GM12875 (cell line): ENCODE measurements at regions not wholly inside any gene's neighbourhood (a gene's known extent, or its start where the extent isn't known, plus 50 kb on each side); places are given as distances from the start of the nearest gene placed in this dataset.

Experiments used
- H3K4me3 ChIP-seq: one replicate; pipeline ENCODE4 v1.5.1; 2011; ENCODE audit warnings: low read depth, low read length, control low read depth
- CTCF ChIP-seq: IDR thresholded peaks from 2 replicates; pipeline ENCODE4 v1.5.1; 2011; ENCODE audit warnings: low read depth, mild to moderate bottlenecking, control low read depth, inconsistent platforms, low read length, moderate library complexity, borderline replicate concordance; ENCODE audit not compliant: insufficient read depth

DNA sequence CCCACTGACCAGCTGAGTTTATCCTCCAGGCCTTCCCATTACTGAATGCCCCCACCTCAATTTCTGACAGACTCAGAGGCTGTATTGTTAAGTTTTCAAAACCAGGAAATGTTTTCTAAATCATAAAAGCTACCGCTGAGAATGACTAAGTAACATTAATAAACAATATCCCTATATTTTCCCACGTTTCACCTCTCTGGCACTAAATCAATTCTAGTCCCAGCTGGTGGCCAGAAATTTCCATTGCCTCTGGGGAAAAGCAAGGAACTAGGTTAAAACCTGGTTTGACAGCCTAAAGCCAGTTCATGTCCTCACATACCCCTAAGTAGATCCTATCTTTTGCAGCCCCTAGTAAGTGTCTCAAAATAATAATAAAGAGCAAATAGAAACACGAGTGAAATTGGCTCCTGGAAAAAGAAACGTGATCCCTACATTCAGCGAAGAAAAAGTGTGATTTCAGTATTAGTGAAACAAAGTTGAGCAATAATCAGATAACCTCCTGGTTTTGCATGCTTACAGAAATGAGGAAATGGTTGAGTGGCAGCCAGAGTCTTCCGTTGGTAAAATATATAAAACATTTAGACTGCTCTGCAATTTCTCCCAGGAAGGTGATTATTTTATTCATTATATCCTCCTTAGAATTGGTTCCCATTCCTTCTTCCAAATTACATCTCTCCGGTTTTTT, 110.9 kb downstream of the ESM1 start:
- no peak overlapping the region for H3K4me3 ChIP-seq
- TF ChIP-seq CTCF = no peak

DNA sequence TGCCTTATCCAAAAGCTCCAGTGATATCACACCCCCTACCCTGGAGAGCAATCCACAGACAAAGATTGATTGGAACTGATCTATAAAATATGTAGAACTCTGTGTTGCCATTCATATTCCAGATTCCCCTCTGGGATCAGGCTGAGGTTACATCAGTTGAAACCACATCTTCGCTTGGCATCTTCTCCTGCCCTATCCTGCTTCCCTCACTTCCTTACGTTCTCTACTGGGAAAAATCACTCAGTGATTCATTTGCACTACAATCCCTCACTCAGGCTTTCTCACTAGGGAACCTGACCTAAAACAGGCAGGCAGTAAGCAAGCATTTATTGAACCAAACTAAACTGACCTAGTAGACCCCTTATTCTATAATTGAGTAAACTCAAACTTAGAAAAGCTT, 111.7 kb downstream of the ESM1 start:
- H3K4me3 ChIP-seq = no peak overlapping the region
- no peak for TF ChIP-seq CTCF

GRCh38 chr5:54872810-54873209, 112.6 kb downstream of the ESM1 start:
- TF ChIP-seq CTCF = no peak
- no peak overlapping the region for H3K4me3 ChIP-seq

DNA sequence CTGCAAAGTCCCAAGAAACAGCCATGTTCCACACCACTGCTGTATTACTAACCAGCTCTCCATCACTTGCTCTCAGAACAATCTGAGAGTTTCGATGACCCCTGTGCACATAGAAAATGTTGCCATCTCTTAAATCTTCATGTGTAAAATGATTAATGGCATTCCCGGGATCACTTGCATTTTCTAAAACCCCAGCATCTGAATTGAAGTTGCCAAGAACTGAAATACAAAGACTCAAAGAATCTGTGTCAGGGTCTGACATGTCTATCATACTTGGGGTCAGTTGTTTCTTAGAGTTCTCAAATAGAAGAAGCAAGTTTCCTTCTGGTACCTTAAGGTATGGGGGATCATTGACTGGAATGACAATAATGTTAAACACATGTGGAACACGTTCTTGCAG, 115.1 kb downstream of the ESM1 start:
- no peak for TF ChIP-seq CTCF
- H3K4me3 ChIP-seq = no peak overlapping the region

GRCh38 chr5:54869691-54870090, 115.7 kb downstream of the ESM1 start:
- H3K4me3 ChIP-seq = no peak overlapping the region
- TF ChIP-seq CTCF = no peak

DNA sequence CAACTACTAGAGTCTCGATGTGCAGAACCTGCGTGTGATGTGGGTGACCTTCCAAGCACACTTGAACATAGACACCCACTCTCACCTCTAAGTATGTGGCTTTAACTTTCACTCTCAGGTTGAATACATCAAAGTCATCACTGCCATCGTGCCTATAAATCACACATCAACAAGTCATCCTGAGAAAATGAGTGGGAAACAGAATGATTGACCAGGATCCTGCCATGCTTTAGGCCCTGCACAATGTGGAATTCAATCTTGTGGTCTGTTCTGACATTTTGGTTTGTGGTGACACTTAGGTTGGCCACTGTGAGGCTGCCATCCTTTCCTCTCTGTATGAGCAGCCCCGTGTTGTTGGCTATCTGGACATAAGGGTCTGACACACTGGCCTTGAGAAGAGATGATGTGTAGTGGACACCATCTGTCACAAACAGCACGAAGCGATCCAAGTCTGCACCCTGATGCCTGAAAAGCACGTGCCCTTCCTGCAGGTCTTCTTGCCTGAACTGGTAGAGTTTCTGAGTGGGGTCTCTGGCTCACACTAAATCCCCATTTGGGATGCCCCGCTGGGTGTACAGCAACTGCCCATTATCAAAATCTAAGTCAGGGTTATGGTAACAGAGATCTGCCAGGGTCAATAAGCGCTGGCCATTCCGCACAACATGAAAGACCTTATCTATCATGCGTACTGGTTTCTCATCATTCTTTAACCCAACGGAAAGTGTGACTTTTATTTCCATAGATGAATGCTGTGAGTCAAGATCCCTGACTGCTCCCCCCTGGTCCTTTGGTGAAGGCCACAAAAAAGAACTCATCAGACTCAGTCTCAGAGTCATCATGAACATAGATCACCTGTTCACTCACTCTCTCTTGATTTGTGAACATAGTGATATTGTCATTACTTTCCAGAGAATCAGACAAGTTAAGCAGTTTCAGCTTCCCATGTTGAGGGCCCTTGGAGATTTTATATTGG, 116.6 kb downstream of the ESM1 start:
- H3K4me3 ChIP-seq = no peak overlapping the region
- no peak for TF ChIP-seq CTCF
